ENCODE measurements at regions not wholly inside any gene's neighbourhood (a gene's known extent, or its start where the extent isn't known, plus 50 kb on each side); places are given as distances from the start of the nearest gene placed in this dataset.

DNA sequence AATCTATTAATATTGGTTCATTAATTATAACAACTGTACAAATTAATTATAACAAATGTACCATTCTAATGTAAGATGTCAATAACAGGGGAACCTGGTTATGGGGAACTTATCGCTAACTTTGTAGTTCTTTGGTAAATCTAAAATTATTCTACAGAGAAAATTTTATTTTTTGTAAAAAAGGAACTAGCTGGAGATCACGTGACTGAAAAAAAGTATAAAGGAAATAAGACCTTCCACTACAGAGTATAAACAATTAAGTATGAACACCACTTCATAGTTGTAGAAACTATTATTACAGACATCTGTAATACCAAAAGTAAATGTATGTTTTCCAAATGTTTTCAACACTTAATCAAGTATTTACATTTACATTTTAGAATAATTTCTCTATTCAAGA is 77.9 kb upstream of the DKK2 start:
- Histone ChIP-seq H3K9me3 (ENCODE audit: control extremely low read depth in 1 of 3, control insufficient read depth in 2 of 3, insufficient read depth in 1 of 3, low read length in 2 of 3) (no peaks in the 10 kb centered on the region), H3K9ac (ENCODE audit: low read length) (no peak overlapping the region), H3K4me1 (ENCODE audit: control insufficient read depth in 2 of 2, insufficient read depth in 2 of 2, low read length in 2 of 2) (no peaks in the 10 kb centered on the region), H3K27me3 (replicated peaks in 1 of 4; ENCODE audit: control extremely low read depth in 1 of 4, control insufficient read depth in 3 of 4, insufficient read depth in 4 of 4, low read length in 3 of 4) (no peaks in the 10 kb centered on the region), H3K79me2 (ENCODE audit: control insufficient read depth, insufficient read depth, low read length) (no peaks in the 10 kb centered on the region), H3K36me3 (replicated peaks in 1 of 2; ENCODE audit: control extremely low read depth in 1 of 2, control insufficient read depth in 1 of 2, extremely low read depth in 1 of 2, insufficient read depth in 2 of 2, low read length in 1 of 2) (no peaks in the 10 kb centered on the region), H3K27ac (ENCODE audit: low read length in 2 of 2) (no peak overlapping the region), H3K4me2 (replicated peaks; ENCODE audit: low read depth, low read length, poor library complexity, severe bottlenecking) (no peak overlapping the region), H3K4me3 (ENCODE audit: control extremely low read depth in 1 of 5, extremely low read depth in 1 of 5, insufficient read depth in 1 of 5, low read depth in 2 of 5, low read length in 4 of 5) (no peak overlapping the region), H2AFZ (ENCODE audit: insufficient read depth, low read depth, low read length, poor library complexity, severe bottlenecking) (no peak overlapping the region), H4K20me1 (ENCODE audit: control insufficient read depth, insufficient read depth, low read length, poor library complexity, severe bottlenecking) (no peaks in the 10 kb centered on the region)
- H3K27ac Mint-ChIP-seq: no peak overlapping the region
- H3K4me1 Mint-ChIP-seq: no peaks in the 10 kb centered on the region
- no CpG with 5 or more reads among the region's 2 CpGs for WGBS (ENCODE audit: insufficient coverage)
- peaks cover 7% of the 10 kb centered on the region for H3K9me3 Mint-ChIP-seq (ENCODE audit: insufficient read depth)
- ChIA-PET POLR2A (no interaction called here), CTCF (no interaction called here)
- TF ChIP-seq, protein P1, sequence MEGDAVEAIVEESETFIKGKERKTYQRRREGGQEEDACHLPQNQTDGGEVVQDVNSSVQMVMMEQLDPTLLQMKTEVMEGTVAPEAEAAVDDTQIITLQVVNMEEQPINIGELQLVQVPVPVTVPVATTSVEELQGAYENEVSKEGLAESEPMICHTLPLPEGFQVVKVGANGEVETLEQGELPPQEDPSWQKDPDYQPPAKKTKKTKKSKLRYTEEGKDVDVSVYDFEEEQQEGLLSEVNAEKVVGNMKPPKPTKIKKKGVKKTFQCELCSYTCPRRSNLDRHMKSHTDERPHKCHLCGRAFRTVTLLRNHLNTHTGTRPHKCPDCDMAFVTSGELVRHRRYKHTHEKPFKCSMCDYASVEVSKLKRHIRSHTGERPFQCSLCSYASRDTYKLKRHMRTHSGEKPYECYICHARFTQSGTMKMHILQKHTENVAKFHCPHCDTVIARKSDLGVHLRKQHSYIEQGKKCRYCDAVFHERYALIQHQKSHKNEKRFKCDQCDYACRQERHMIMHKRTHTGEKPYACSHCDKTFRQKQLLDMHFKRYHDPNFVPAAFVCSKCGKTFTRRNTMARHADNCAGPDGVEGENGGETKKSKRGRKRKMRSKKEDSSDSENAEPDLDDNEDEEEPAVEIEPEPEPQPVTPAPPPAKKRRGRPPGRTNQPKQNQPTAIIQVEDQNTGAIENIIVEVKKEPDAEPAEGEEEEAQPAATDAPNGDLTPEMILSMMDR (IDR thresholded peaks at IDR 0.05): no peak
- no peak for TF ChIP-seq EZH2 (IDR thresholded peaks at IDR 0.05; ENCODE audit: borderline replicate concordance, insufficient read depth, low read depth, low read length, poor library complexity, severe bottlenecking)
- intact Hi-C loops (cut with micrococcal nuclease): no loop called here
- ATAC-seq (ENCODE audit: low read depth): no peak
- no peak overlapping the region for H3K4me3 Mint-ChIP-seq
- H3K27me3 Mint-ChIP-seq: no peaks in the 10 kb centered on the region
- DNase-seq: no peak

DNA sequence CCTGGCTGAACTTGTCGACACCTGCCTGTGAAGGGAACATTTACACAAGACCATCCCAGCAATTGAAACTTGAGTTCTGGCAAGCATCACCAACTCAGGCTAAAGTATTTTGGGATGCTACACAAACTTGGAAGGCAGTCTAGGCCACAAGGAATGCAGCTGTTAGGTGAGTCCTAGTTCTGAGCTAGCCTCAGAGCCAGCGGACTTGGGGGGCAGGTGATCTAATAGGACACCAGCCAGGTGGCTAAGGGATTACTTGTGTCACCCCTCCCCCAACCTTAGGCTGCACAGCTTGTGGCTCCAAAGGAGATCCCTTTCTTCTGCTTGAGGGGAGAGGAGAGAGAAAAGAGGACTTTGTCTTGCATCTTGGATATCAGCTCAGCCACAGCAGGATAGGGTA is 62.3 kb upstream of the DKK2 start:
- Histone ChIP-seq H3K27ac (ENCODE audit: low read length in 2 of 2) (no peak overlapping the region), H3K79me2 (ENCODE audit: control insufficient read depth, insufficient read depth, low read length) (no peaks in the 10 kb centered on the region), H3K27me3 (replicated peaks in 1 of 4; ENCODE audit: control extremely low read depth in 1 of 4, control insufficient read depth in 3 of 4, insufficient read depth in 4 of 4, low read length in 3 of 4) (no peaks in the 10 kb centered on the region), H3K4me1 (ENCODE audit: control insufficient read depth in 2 of 2, insufficient read depth in 2 of 2, low read length in 2 of 2) (no peaks in the 10 kb centered on the region), H3K36me3 (replicated peaks in 1 of 2; ENCODE audit: control extremely low read depth in 1 of 2, control insufficient read depth in 1 of 2, extremely low read depth in 1 of 2, insufficient read depth in 2 of 2, low read length in 1 of 2) (no peaks in the 10 kb centered on the region), H4K20me1 (ENCODE audit: control insufficient read depth, insufficient read depth, low read length, poor library complexity, severe bottlenecking) (no peaks in the 10 kb centered on the region), H2AFZ (ENCODE audit: insufficient read depth, low read depth, low read length, poor library complexity, severe bottlenecking) (no peak overlapping the region), H3K9ac (ENCODE audit: low read length) (no peak overlapping the region), H3K4me3 (ENCODE audit: control extremely low read depth in 1 of 5, extremely low read depth in 1 of 5, insufficient read depth in 1 of 5, low read depth in 2 of 5, low read length in 4 of 5) (no peak overlapping the region), H3K4me2 (replicated peaks; ENCODE audit: low read depth, low read length, poor library complexity, severe bottlenecking) (no peak overlapping the region), H3K9me3 (ENCODE audit: control extremely low read depth in 1 of 3, control insufficient read depth in 2 of 3, insufficient read depth in 1 of 3, low read length in 2 of 3) (no peaks in the 10 kb centered on the region)
- no peak overlapping the region for H3K27ac Mint-ChIP-seq
- no peaks in the 10 kb centered on the region for H3K4me1 Mint-ChIP-seq
- TF ChIP-seq EZH2 (IDR thresholded peaks at IDR 0.05; ENCODE audit: borderline replicate concordance, insufficient read depth, low read depth, low read length, poor library complexity, severe bottlenecking): no peak
- TF ChIP-seq, protein P1 (IDR thresholded peaks at IDR 0.05): no peak
- ChIA-PET CTCF (no interaction called here), POLR2A (no interaction called here)
- no peak overlapping the region for H3K4me3 Mint-ChIP-seq
- no peaks in the 10 kb centered on the region for H3K27me3 Mint-ChIP-seq
- DNase-seq: no peak
- no CpG with 5 or more reads among the region's 2 CpGs for WGBS (ENCODE audit: insufficient coverage)
- ATAC-seq (ENCODE audit: low read depth): no peak
- intact Hi-C loops (cut with micrococcal nuclease): no loop called here
- H3K9me3 Mint-ChIP-seq (ENCODE audit: insufficient read depth): peaks cover 2% of the 10 kb centered on the region

Data from B cell (primary cell).